Fibroblast of skin of left quadriceps (primary cell): ENCODE measurements at regions not wholly inside any gene's neighbourhood (a gene's known extent, or its start where the extent isn't known, plus 50 kb on each side); places are given as distances from the start of the nearest gene placed in this dataset.
"Not testable (repeated sequence)": the region's sequence is repeated elsewhere in the genome, so short reads cannot be mapped to it uniquely, and the experiment has no call there.

ENCODE experiments used
- DNase-seq, 2 experiments: peaks; one replicate each; pipeline ENCODE4 v3.0.0-alpha.2; 2013; ENCODE audit warnings: low read depth in 2 of 2

- DNase-seq: peak; percentile 3 to 4
Measured at GRCh38 chr7:109751241-109751640, 1181.6 kb downstream of the DNAJB9 start.

GRCh38 chr7:109752068-109752467 is 1182.4 kb downstream of the DNAJB9 start:
- no peak for DNase-seq

- no peak for DNase-seq
Measured at GRCh38 chr7:109757713-109758112, 1188.0 kb downstream of the DNAJB9 start.

GRCh38 chr7:109763611-109764010 is 1193.9 kb downstream of the DNAJB9 start:
- DNase-seq: no peak

GRCh38 chr7:109772161-109772560 is 1202.5 kb downstream of the DNAJB9 start:
- no peak for DNase-seq

- DNase-seq: no peak
Measured at GRCh38 chr7:109782806-109783205, 1213.1 kb downstream of the DNAJB9 start.

- no peak for DNase-seq
Measured at GRCh38 chr7:109806548-109806947, 1236.9 kb downstream of the DNAJB9 start.

GRCh38 chr7:109821156-109821555 is 1251.5 kb downstream of the DNAJB9 start:
- DNase-seq: no peak

- no peak for DNase-seq
Measured at GRCh38 chr7:109834851-109835250, 1256.1 kb upstream of the LRRN3 start.

- DNase-seq: no peak
Measured at GRCh38 chr7:109835577-109835976, 1255.3 kb upstream of the LRRN3 start.

GRCh38 chr7:109836016-109836415 is 1254.9 kb upstream of the LRRN3 start:
- DNase-seq: no peak

- DNase-seq: no peak
Measured at GRCh38 chr7:109842386-109842785, 1248.5 kb upstream of the LRRN3 start.

GRCh38 chr7:109844362-109844761 is 1246.6 kb upstream of the LRRN3 start:
- DNase-seq: peak in 1 of 2 experiments; percentile 1

- no peak for DNase-seq
Measured at GRCh38 chr7:109864230-109864629, 1226.7 kb upstream of the LRRN3 start.

- no peak for DNase-seq
Measured at GRCh38 chr7:109868215-109868860, 1222.6 kb upstream of the LRRN3 start.

GRCh38 chr7:109873296-109873695 is 1217.6 kb upstream of the LRRN3 start:
- no peak for DNase-seq

- no peak for DNase-seq
Measured at GRCh38 chr7:109879287-109879828, 1211.6 kb upstream of the LRRN3 start.

- DNase-seq: no peak
Measured at GRCh38 chr7:109890622-109891021, 1200.3 kb upstream of the LRRN3 start.

- no peak for DNase-seq
Measured at GRCh38 chr7:109893231-109893630, 1197.7 kb upstream of the LRRN3 start.

GRCh38 chr7:109895536-109895935 is 1195.4 kb upstream of the LRRN3 start:
- no peak for DNase-seq

GRCh38 chr7:109901926-109902325 is 1189.0 kb upstream of the LRRN3 start:
- peak; percentile 34 for DNase-seq

- DNase-seq: not testable (repeated sequence)
Measured at GRCh38 chr7:109905368-109906065, 1185.4 kb upstream of the LRRN3 start.

GRCh38 chr7:109915670-109916069 is 1175.3 kb upstream of the LRRN3 start:
- DNase-seq: no peak
